ENCODE measurements at regions not wholly inside any gene's neighbourhood (a gene's known extent, or its start where the extent isn't known, plus 50 kb on each side); places are given as distances from the start of the nearest gene placed in this dataset.

- no peak for DNase-seq
Observed at GRCh38 chr2:168340931-168341330, 93.5 kb upstream of the STK39 start.

- DNase-seq = peak; percentile 56
Observed at GRCh38 chr2:168343586-168343985, 96.2 kb upstream of the STK39 start.

- no peak for DNase-seq
Observed at GRCh38 chr2:168344706-168345105, 97.3 kb upstream of the STK39 start.

- no peak for DNase-seq
Observed at GRCh38 chr2:168345601-168346000, 98.2 kb upstream of the STK39 start.

- DNase-seq = peak; percentile 63
Observed at GRCh38 chr2:168346725-168347477, 99.5 kb upstream of the STK39 start.

- DNase-seq = peak; percentile 24
Observed at GRCh38 chr2:168348076-168348475, 100.7 kb upstream of the STK39 start.

- no peak for DNase-seq
Observed at GRCh38 chr2:168350380-168350779, 103.0 kb upstream of the STK39 start.

GRCh38 chr2:168353251-168353650, 102.8 kb upstream of the CERS6 start:
- DNase-seq = no peak

- DNase-seq = no peak
Observed at GRCh38 chr2:168354499-168354898, 101.6 kb upstream of the CERS6 start.

- DNase-seq = no peak
Observed at GRCh38 chr2:168355121-168355520, 101.0 kb upstream of the CERS6 start.

GRCh38 chr2:168355779-168356476, 100.1 kb upstream of the CERS6 start:
- DNase-seq = no peak

- DNase-seq = no peak
Observed at GRCh38 chr2:168356477-168356835, 99.6 kb upstream of the CERS6 start.

- DNase-seq = no peak
Observed at GRCh38 chr2:168357797-168358472, 98.1 kb upstream of the CERS6 start.

- no peak for DNase-seq
Observed at GRCh38 chr2:168359082-168359481, 97.0 kb upstream of the CERS6 start.

GRCh38 chr2:168363347-168364092, 92.6 kb upstream of the CERS6 start:
- DNase-seq = no peak

- DNase-seq = no peak
Observed at GRCh38 chr2:168365094-168365621, 90.9 kb upstream of the CERS6 start.

- no peak for DNase-seq
Observed at GRCh38 chr2:168369031-168369430, 87.0 kb upstream of the CERS6 start.

GRCh38 chr2:168371273-168372019, 84.6 kb upstream of the CERS6 start:
- no peak for DNase-seq

GRCh38 chr2:168373468-168373867, 82.6 kb upstream of the CERS6 start:
- DNase-seq = no peak

GRCh38 chr2:168375195-168375798, 80.8 kb upstream of the CERS6 start:
- DNase-seq = peak; percentile 5

GRCh38 chr2:168378960-168379669, 77.0 kb upstream of the CERS6 start:
- no peak for DNase-seq
